ENCODE measurements at regions not wholly inside any gene's neighbourhood (a gene's known extent, or its start where the extent isn't known, plus 50 kb on each side); places are given as distances from the start of the nearest gene placed in this dataset.

DNA sequence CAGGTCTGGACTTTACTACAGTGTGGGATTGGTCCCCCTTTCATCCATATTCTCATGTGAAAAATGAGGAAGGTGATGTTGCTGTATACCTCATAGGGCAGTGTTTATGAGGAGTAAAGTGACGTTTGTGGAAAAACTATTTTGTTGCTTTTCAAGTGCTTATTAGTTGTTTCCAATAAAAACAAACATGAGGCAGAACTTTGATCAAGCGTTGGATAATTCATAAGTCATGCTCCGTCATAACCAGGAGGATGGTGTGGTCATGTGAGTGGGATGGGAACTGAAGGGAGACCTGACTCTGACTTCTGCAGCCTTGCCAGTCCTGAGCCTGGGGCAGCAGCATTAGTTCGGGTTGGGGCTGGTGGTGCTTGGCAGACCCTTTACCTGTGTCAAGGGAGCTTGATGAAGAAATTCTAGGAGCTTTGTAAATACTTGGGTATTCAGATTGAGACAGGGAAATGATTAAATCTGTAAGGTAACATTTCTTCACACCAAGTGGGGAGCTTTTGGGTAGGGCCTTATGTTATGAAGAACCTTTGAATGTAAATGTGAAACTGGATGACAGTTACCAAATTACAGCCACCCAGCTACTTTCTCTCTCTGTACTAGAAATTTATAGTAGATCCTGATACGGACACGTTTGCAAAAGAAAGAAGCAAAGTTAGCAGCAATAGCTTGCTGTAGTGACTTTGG, 462.4 kb upstream of the RGS6 start:
- TF ChIP-seq, protein P1, sequence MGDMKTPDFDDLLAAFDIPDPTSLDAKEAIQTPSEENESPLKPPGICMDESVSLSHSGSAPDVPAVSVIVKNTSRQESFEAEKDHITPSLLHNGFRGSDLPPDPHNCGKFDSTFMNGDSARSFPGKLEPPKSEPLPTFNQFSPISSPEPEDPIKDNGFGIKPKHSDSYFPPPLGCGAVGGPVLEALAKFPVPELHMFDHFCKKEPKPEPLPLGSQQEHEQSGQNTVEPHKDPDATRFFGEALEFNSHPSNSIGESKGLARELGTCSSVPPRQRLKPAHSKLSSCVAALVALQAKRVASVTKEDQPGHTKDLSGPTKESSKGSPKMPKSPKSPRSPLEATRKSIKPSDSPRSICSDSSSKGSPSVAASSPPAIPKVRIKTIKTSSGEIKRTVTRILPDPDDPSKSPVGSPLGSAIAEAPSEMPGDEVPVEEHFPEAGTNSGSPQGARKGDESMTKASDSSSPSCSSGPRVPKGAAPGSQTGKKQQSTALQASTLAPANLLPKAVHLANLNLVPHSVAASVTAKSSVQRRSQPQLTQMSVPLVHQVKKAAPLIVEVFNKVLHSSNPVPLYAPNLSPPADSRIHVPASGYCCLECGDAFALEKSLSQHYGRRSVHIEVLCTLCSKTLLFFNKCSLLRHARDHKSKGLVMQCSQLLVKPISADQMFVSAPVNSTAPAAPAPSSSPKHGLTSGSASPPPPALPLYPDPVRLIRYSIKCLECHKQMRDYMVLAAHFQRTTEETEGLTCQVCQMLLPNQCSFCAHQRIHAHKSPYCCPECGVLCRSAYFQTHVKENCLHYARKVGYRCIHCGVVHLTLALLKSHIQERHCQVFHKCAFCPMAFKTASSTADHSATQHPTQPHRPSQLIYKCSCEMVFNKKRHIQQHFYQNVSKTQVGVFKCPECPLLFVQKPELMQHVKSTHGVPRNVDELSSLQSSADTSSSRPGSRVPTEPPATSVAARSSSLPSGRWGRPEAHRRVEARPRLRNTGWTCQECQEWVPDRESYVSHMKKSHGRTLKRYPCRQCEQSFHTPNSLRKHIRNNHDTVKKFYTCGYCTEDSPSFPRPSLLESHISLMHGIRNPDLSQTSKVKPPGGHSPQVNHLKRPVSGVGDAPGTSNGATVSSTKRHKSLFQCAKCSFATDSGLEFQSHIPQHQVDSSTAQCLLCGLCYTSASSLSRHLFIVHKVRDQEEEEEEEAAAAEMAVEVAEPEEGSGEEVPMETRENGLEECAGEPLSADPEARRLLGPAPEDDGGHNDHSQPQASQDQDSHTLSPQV (IDR thresholded peaks at IDR 0.05): no peak
- no peak for TF ChIP-seq MCM2 (IDR thresholded peaks at IDR 0.05; ENCODE audit: low read depth)
- no peak for TF ChIP-seq SAP30 (IDR thresholded peaks at IDR 0.05; ENCODE audit: borderline replicate concordance, insufficient read depth, low read depth, low read length, poor library complexity, severe bottlenecking)
- TF ChIP-seq, protein P2, sequence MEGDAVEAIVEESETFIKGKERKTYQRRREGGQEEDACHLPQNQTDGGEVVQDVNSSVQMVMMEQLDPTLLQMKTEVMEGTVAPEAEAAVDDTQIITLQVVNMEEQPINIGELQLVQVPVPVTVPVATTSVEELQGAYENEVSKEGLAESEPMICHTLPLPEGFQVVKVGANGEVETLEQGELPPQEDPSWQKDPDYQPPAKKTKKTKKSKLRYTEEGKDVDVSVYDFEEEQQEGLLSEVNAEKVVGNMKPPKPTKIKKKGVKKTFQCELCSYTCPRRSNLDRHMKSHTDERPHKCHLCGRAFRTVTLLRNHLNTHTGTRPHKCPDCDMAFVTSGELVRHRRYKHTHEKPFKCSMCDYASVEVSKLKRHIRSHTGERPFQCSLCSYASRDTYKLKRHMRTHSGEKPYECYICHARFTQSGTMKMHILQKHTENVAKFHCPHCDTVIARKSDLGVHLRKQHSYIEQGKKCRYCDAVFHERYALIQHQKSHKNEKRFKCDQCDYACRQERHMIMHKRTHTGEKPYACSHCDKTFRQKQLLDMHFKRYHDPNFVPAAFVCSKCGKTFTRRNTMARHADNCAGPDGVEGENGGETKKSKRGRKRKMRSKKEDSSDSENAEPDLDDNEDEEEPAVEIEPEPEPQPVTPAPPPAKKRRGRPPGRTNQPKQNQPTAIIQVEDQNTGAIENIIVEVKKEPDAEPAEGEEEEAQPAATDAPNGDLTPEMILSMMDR (IDR thresholded peaks at IDR 0.05 in 2 of 3, conservative IDR thresholded peaks at IDR 0.05 in 1 of 3; ENCODE audit: insufficient read depth in 2 of 3, low read depth in 1 of 3, low read length in 3 of 3): no peak
- TF ChIP-seq NCOR1 (IDR thresholded peaks at IDR 0.05): no peak
- TF ChIP-seq RFX5 (IDR thresholded peaks at IDR 0.05; ENCODE audit: low read depth, low read length): no peak
- TF ChIP-seq, protein P3, sequence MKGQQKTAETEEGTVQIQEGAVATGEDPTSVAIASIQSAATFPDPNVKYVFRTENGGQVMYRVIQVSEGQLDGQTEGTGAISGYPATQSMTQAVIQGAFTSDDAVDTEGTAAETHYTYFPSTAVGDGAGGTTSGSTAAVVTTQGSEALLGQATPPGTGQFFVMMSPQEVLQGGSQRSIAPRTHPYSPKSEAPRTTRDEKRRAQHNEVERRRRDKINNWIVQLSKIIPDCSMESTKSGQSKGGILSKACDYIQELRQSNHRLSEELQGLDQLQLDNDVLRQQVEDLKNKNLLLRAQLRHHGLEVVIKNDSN (CRISPR knock-in tag; IDR thresholded peaks at IDR 0.05): no peak
- TF ChIP-seq ARHGAP35 (IDR thresholded peaks at IDR 0.05; ENCODE audit: partially characterized antibody): no peak
- TF ChIP-seq SMAD3 (CRISPR knock-in tag; conservative IDR thresholded peaks at IDR 0.05): no peak
- TF ChIP-seq HNRNPH1 (optimal IDR thresholded peaks at IDR 0.05; ENCODE audit: low read depth, low read length): no peak

Measured in K562 (cell line).